22Rv1 (cell line): ENCODE measurements at regions not wholly inside any gene's neighbourhood (a gene's known extent, or its start where the extent isn't known, plus 50 kb on each side); places are given as distances from the start of the nearest gene placed in this dataset.

ENCODE experiments used
- H3K27ac ChIP-seq: fragments of 450-650 bp; 2 replicates; pipeline ENCODE4 v1.5.1; 2017
- ZFX ChIP-seq: fragments of 450-650 bp; IDR thresholded peaks from 2 replicates; pipeline ENCODE4 v1.6.1; 2017; ENCODE audit warnings: antibody characterized with exemption, borderline replicate concordance
- TF ChIP-seq, protein P1 (sequence below): fragments of 450-650 bp; IDR thresholded peaks from 2 replicates; pipeline ENCODE4 v1.5.1; 2017; ENCODE audit warnings: mild to moderate bottlenecking

DNA sequence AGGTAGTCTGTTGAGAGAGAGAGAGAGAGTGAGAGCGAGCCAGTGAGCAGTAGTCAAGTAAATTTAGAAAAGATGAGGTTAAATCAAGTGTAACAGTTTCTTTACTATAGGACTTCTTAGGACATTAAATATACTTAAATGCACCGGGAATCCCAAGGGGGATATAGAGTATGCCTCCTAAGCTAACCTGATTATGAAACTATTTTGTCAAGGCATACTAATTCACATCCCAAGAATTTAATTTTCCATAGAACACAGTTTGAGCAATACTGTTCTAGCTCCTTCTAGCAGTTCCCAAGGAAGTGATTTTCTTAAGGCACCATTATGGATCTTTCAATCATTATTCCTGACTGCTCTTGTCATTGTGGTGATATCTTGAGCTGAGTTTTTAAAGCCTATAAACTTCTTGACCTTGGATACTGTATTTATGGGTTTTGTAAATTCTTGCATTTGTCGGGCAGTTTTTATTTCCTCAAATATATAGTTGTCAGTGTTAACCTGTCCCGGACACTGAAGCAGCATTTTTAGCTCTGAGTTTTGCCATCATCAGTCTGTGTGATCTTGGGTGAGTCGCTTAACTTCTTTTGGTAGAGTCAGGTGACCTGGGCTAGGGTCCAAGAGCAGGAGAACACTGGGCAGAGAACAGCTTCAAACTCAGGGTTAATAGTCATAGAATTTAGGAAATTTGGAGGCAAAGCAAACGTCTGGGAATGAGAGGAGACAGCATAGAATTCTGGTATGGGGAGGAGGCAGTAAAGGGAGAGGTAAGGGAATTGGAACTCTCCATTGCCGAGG lies 196.5 kb upstream of the FRMD6 start:
- H3K27ac ChIP-seq, result no peak overlapping the region
- no peak for TF ChIP-seq ZFX
- TF ChIP-seq, protein P1, sequence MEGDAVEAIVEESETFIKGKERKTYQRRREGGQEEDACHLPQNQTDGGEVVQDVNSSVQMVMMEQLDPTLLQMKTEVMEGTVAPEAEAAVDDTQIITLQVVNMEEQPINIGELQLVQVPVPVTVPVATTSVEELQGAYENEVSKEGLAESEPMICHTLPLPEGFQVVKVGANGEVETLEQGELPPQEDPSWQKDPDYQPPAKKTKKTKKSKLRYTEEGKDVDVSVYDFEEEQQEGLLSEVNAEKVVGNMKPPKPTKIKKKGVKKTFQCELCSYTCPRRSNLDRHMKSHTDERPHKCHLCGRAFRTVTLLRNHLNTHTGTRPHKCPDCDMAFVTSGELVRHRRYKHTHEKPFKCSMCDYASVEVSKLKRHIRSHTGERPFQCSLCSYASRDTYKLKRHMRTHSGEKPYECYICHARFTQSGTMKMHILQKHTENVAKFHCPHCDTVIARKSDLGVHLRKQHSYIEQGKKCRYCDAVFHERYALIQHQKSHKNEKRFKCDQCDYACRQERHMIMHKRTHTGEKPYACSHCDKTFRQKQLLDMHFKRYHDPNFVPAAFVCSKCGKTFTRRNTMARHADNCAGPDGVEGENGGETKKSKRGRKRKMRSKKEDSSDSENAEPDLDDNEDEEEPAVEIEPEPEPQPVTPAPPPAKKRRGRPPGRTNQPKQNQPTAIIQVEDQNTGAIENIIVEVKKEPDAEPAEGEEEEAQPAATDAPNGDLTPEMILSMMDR, result no peak

DNA sequence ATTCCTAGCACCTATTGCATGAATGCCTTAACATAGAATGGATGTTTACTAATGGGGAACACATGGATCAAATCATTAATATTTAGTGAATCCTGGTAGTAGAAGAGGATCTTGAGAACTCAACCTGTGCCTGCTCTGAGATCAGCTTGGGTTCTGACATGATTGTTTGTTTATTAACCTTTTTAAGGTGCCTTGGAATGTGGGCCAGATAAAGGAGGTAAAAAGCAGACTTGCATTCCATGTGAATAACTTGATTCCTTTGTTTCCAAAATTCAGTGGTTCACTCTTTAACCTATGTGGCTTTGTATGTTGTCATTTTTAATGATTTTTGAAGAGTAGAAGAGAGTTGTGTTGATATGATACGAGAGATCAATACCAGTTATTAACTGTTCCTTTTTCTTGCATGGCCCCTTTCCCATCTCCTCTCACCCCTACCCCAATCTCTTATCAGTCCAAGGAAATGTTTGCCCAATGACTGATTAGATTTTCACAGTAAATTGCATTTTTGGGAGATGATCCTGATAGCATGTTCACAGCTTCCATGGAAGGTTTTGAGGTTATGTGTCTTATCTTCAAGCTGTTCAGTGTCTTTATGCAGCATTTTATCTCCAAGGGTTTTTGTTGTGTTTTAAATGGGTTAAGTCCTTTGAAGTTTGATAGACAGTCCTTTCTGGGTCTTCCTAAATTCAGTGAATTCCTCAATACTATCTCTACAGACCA lies 193.7 kb upstream of the FRMD6 start:
- TF ChIP-seq, protein P1, result no peak
- TF ChIP-seq ZFX, result no peak

DNA sequence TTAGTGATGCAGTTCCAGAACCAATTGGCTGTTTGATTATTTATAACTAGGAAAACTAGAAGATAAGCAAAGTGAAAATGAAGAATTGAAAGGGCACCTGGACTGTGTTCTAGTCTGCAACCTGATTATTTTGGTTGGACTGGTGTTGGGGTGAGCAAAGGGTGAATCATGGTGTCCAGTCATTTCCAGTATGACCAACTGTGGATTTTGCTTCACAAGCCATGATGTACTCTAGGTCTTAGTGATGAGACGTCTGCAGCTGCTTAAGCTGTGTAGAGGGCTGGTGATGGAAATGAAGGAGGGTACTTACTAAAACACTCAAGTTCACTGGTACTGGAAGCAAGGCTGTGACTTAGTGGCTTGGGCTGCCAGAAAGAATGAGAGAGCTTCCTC lies 193.2 kb upstream of the FRMD6 start:
- no peak overlapping the region for H3K27ac ChIP-seq
- no peak for TF ChIP-seq ZFX
- TF ChIP-seq, protein P1, result no peak

More for the DNA sequence above, 193.7 kb upstream of the FRMD6 start:
- no peak overlapping the region for H3K27ac ChIP-seq

DNA sequence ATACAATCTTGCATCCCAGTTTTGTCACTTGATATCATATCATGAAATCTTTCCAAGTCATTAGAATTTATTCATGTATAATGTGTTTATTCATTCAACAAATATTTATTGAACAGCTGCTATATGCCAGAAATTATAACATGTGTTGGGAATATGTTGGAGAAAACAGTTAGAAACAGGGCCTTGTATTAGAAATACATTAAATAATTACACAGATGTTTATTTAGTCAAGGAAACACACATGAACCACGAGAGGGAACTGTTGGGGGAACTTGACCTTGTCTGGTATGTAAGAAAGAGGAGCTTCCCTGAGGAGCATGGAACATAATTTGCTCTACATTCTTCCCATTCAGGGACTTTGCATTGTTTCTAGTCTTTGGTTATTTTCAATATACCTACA lies 191.7 kb upstream of the FRMD6 start:
- TF ChIP-seq ZFX, result no peak
- TF ChIP-seq, protein P1, result no peak
- H3K27ac ChIP-seq, result no peak overlapping the region

DNA sequence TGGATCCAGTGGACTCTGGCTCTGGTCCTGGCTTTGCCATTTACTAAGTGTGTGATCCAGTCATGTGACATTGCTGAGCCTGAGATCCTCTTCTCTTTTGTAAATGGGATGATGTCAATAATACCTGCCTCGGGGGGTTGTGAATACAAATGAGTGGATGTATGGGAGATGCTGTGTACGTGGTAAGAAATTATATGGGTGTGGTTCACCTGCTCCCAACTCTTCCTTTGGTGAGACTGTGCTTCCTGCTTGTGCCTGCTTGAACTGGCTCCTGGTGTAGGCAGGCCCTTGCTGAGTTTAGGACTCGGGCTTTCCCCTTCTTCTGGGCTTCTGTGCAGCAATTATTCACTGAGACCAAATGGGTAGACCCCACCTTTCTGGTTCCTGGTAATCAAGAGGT lies 189.5 kb upstream of the FRMD6 start:
- TF ChIP-seq, protein P1, result no peak
- TF ChIP-seq ZFX, result no peak
- H3K27ac ChIP-seq, result no peak overlapping the region

DNA sequence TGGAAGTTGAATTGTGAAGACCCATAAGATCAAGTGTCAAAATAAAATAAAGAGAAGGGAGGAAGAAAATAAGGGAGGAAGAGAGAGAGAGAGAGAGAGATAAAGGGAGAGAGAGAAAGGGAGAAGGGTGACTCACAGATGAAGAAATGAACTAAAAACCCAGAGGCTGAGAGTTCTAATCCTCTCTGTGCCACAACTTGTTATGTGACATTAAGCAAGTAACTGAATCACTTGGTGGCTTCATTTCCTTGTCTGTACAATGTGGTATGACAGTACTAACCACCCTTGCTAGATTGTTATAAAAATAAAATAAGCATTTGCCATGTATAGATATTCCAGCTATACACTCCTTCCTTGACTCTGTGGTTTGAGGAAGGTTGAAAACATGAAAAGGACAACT lies 189.0 kb upstream of the FRMD6 start:
- H3K27ac ChIP-seq, result no peak overlapping the region
- no peak for TF ChIP-seq ZFX
- TF ChIP-seq, protein P1, result no peak

DNA sequence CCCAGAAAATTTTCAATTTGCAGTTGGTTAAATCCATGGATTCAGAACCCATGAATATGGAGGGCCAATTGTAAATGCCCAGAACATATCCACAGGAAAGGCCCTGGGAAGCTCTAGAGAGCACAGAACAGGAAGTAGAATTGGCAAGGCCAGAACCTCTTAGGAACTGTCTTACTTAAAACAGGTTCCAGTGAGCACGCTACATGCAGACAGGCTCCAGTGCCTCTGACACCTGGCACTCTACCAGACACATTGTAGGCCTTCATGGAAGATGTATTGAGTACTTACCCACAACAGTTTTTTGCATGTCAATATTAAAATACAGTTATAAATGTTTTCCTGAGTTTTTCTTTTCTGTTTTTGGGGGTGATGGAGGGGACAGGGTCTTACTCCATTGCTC lies 188.2 kb upstream of the FRMD6 start:
- TF ChIP-seq ZFX, result no peak
- TF ChIP-seq, protein P1, result no peak
- no peak overlapping the region for H3K27ac ChIP-seq
